Nephron (organoid): ENCODE measurements at regions not wholly inside any gene's neighbourhood (a gene's known extent, or its start where the extent isn't known, plus 50 kb on each side); places are given as distances from the start of the nearest gene placed in this dataset.
A peak's percentile ranks its signal among the peaks of the same experiment; 100 is the strongest.

Experiments used
- H3K27ac Mint-ChIP-seq, 3 experiments: 2 replicates each; pipeline ENCODE4 v1.8.0; 2020; ENCODE audit warnings: mixed read lengths in 3 of 3, mild to moderate bottlenecking in 2 of 3, moderate library complexity in 1 of 3
- H3K27me3 Mint-ChIP-seq: 2 replicates; pipeline ENCODE4 v1.8.0; 2021; ENCODE audit warnings: low read depth, mild to moderate bottlenecking, moderate library complexity, mixed read lengths
- H3K36me3 Mint-ChIP-seq: 2 replicates; pipeline ENCODE4 v1.8.0; 2020; ENCODE audit warnings: low read depth, mixed read lengths
- H3K4me1 Mint-ChIP-seq: 2 replicates; pipeline ENCODE4 v1.8.0; 2020; ENCODE audit warnings: mixed read lengths
- H3K4me3 Mint-ChIP-seq, 3 experiments: 2 replicates each; pipeline ENCODE4 v1.8.0; 2020; ENCODE audit warnings: mild to moderate bottlenecking in 3 of 3, mixed read lengths in 3 of 3, moderate library complexity in 2 of 3
- H3K9me3 Mint-ChIP-seq: 2 replicates; pipeline ENCODE4 v1.8.0; 2020; ENCODE audit warnings: mixed read lengths
- CTCF ChIP-seq, 3 experiments: fragments of 200-600 bp; sonication (generic); IDR thresholded peaks; one replicate each; pipeline ENCODE4 v1.5.0; 2021; ENCODE audit warnings: antibody characterized with exemption in 3 of 3; ENCODE audit not compliant: unreplicated experiment in 3 of 3

- Mint-ChIP-seq H3K27ac (peak overlapping the region in 1 of 3 experiments; percentile 62), H3K4me3 (no peak overlapping the region), H3K9me3 (no peaks in the 10 kb centered on the region), H3K36me3 (no peaks in the 10 kb centered on the region), H3K27me3 (peaks cover 25% of the 10 kb centered on the region), H3K4me1 (no peaks in the 10 kb centered on the region)
- TF ChIP-seq CTCF (IDR thresholded peaks at IDR 0.05; ENCODE audit: unreplicated experiment in 3 of 3), result no peak
These were observed 69.8 kb upstream of the PRKCQ start for GRCh38 chr10:6649903-6650302.

- no peak overlapping the region for H3K27ac Mint-ChIP-seq
- no peak overlapping the region for H3K4me3 Mint-ChIP-seq
- H3K4me1 Mint-ChIP-seq, result no peaks in the 10 kb centered on the region
- H3K9me3 Mint-ChIP-seq, result no peaks in the 10 kb centered on the region
- peaks cover 23% of the 10 kb centered on the region for H3K27me3 Mint-ChIP-seq
- no peak for TF ChIP-seq CTCF (IDR thresholded peaks at IDR 0.05; ENCODE audit: unreplicated experiment in 3 of 3)
- no peaks in the 10 kb centered on the region for H3K36me3 Mint-ChIP-seq
These were observed 69.0 kb upstream of the PRKCQ start for GRCh38 chr10:6648894-6649720.

- H3K4me1 Mint-ChIP-seq, result no peaks in the 10 kb centered on the region
- peaks cover 19% of the 10 kb centered on the region for H3K27me3 Mint-ChIP-seq
- peak; percentile 54 to 62 (median 58) for TF ChIP-seq CTCF (IDR thresholded peaks at IDR 0.05; ENCODE audit: unreplicated experiment in 3 of 3)
- no peaks in the 10 kb centered on the region for H3K36me3 Mint-ChIP-seq
- no peak overlapping the region for H3K27ac Mint-ChIP-seq
- no peaks in the 10 kb centered on the region for H3K9me3 Mint-ChIP-seq
- H3K4me3 Mint-ChIP-seq, result no peak overlapping the region
These were observed 67.9 kb upstream of the PRKCQ start for GRCh38 chr10:6647811-6648526.

- Mint-ChIP-seq H3K27ac (no peak overlapping the region), H3K9me3 (peaks cover 2% of the 10 kb centered on the region), H3K4me3 (no peak overlapping the region), H3K4me1 (no peaks in the 10 kb centered on the region), H3K36me3 (no peaks in the 10 kb centered on the region), H3K27me3 (peaks cover 10% of the 10 kb centered on the region)
- no peak for TF ChIP-seq CTCF (IDR thresholded peaks at IDR 0.05; ENCODE audit: unreplicated experiment in 3 of 3)
These were observed 63.9 kb upstream of the PRKCQ start for GRCh38 chr10:6643962-6644361.

- H3K27me3 Mint-ChIP-seq, result peaks cover 10% of the 10 kb centered on the region
- H3K9me3 Mint-ChIP-seq, result peaks cover 2% of the 10 kb centered on the region
- no peak overlapping the region for H3K4me3 Mint-ChIP-seq
- H3K36me3 Mint-ChIP-seq, result no peaks in the 10 kb centered on the region
- TF ChIP-seq CTCF (IDR thresholded peaks at IDR 0.05; ENCODE audit: unreplicated experiment in 3 of 3), result no peak
- H3K4me1 Mint-ChIP-seq, result no peaks in the 10 kb centered on the region
- H3K27ac Mint-ChIP-seq, result no peak overlapping the region
These were observed 62.8 kb upstream of the PRKCQ start for GRCh38 chr10:6642876-6643275.
